ENCODE measurements at regions not wholly inside any gene's neighbourhood (a gene's known extent, or its start where the extent isn't known, plus 50 kb on each side); places are given as distances from the start of the nearest gene placed in this dataset.

DNA sequence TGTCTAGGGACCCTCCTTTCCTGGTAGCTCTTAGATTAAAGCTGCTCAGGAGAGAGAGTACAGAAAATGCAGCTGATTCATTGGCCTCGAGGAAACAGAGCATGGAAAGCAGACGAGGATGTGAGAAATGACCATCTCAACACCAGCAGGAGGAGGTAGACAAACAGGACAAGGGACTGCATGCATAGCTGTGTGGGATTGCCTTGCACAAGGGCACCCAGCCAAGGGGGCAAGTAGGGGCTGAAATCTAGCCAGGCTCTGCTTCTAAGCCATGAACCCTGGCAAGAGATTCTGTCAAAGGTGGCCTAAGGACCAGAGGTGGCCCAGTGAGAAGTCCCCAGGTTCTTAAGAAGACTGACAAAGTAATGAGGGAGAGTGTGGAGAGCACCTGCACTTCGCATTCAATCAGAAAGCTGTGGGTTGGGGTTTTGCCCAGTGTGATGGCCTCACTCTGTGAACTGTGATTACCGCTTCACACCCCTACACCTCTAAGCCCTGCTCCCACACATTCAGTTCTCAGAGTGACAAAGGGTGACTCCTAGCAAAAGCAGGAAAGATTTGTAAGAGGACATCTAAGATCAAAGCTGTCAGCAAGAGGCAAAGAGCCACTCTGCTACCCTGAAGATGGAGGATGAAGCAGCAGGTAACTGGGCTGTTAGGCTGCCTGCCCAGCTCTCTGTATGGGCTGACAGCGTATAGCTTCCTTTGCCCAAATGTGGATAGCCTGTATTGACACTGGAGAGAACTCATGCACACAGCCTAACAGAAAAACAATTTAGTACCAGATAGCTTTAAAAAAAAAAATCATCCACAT lies 151.3 kb upstream of the PELI1 start:
- ChIA-PET POLR2A (no interaction called here), CTCF (interaction anchor here (0.6 to 1.3 kb wide), 3 partner anchors 22 to 246 kb away, joined by 3 read pairs; no protein-coding TSS in a partner anchor)

DNA sequence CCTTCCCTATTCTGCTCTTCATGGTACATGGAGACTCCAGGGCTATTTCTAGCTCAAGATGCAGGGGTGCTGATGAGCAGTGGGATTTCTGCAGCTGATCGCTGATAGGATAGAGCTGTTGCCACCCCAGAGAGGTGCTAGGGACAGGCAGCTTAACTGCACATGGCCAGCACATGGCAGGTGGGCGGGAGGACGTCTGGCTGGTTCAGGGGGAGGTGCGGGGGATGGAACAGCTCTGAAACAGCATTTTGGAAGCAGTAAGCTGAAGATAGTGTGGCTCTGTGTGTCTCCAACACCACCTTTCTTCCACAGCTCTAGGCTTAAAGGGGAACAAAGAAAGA lies 151.9 kb upstream of the PELI1 start:
- POLR2A ChIA-PET, result no interaction called here

More for the DNA sequence above, 151.3 kb upstream of the PELI1 start:
- peaks cover 11 to 14% (median 13%) of the 10 kb centered on the region in 3 donors for H3K4me1 Mint-ChIP-seq
- peaks cover 9 to 22% of the 10 kb centered on the region in 2 donors for H3K27me3 Mint-ChIP-seq
- H3K4me3 Mint-ChIP-seq, result peak overlapping the region in 1 of 7 donors; percentile 16
- Histone ChIP-seq H3K36me3 (ENCODE audit: insufficient read depth, low read length) (no peaks in the 10 kb centered on the region), H3K27me3 (ENCODE audit: insufficient read depth, low read length, poor library complexity, severe bottlenecking) (no peaks in the 10 kb centered on the region), H3K9me3 (ENCODE audit: low read length) (no peaks in the 10 kb centered on the region), H3K4me1 (ENCODE audit: insufficient read depth, low read length) (no peaks in the 10 kb centered on the region), H3K4me3 (ENCODE audit: low read length) (no peak overlapping the region), H3K27ac (ENCODE audit: low read depth, low read length) (no peak overlapping the region)
- no peaks in the 10 kb centered on the region for H3K9me3 Mint-ChIP-seq
- no peak overlapping the region for H3K27ac Mint-ChIP-seq
- DNase-seq, result no peak
- no peaks in the 10 kb centered on the region for H3K36me3 Mint-ChIP-seq

DNA sequence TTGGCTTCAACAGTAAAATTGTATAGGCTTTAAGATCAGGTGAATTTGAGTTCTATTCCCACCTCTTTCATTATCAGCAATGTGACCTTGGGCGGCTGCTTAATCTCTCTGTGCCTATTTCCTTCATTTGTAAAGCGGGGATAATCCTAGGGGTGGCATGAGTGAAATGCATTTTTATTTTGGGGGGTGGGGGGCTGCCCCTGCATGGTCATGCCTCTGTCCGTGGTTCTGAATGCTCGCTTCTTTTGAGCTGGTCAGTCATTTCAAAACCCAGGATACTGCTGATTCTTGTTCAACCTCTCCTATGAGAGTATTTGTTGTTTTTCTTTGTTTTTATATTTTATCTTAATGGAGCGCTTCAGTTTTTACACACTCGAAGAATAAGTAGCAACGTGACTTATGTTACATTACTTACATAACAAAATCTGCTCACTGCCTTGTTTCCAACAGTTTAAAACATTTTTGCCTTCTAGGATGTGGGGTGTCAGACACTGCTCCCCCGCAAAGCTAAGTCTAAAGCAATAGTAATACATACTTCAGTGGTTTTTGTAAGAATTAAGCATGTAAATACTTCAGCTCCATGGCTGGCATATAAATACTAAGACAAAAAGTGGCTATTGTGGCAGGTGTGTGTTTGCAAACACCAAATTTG lies 152.6 kb upstream of the PELI1 start:
- Histone ChIP-seq H3K36me3 (ENCODE audit: insufficient read depth, low read length) (no peaks in the 10 kb centered on the region), H3K9me3 (ENCODE audit: low read length) (no peaks in the 10 kb centered on the region), H3K4me1 (ENCODE audit: insufficient read depth, low read length) (no peaks in the 10 kb centered on the region), H3K27me3 (ENCODE audit: insufficient read depth, low read length, poor library complexity, severe bottlenecking) (no peaks in the 10 kb centered on the region), H3K4me3 (ENCODE audit: low read length) (no peak overlapping the region), H3K27ac (ENCODE audit: low read depth, low read length) (no peak overlapping the region)
- H3K4me3 Mint-ChIP-seq, result no peak overlapping the region
- CTCF ChIA-PET, result no interaction called here
- peaks cover 0 to 2% (median 0%) of the 10 kb centered on the region in 3 donors for H3K36me3 Mint-ChIP-seq
- peaks cover 9 to 19% of the 10 kb centered on the region in 2 donors for H3K27me3 Mint-ChIP-seq
- no peaks in the 10 kb centered on the region for H3K9me3 Mint-ChIP-seq
- peaks cover 11 to 14% (median 13%) of the 10 kb centered on the region in 3 donors for H3K4me1 Mint-ChIP-seq
- no peak overlapping the region for H3K27ac Mint-ChIP-seq
- POLR2A ChIA-PET, result no interaction called here
- DNase-seq, result no peak

More for the DNA sequence above, 151.9 kb upstream of the PELI1 start:
- Mint-ChIP-seq H3K4me3 (peak overlapping the region in 1 of 7 donors; percentile 68), H3K36me3 (no peaks in the 10 kb centered on the region), H3K9me3 (no peaks in the 10 kb centered on the region), H3K27ac (no peak overlapping the region), H3K27me3 (peaks cover 9 to 19% of the 10 kb centered on the region in 2 donors), H3K4me1 (peaks cover 11 to 14% (median 13%) of the 10 kb centered on the region in 3 donors)
- Histone ChIP-seq H3K27me3 (ENCODE audit: insufficient read depth, low read length, poor library complexity, severe bottlenecking) (no peaks in the 10 kb centered on the region), H3K27ac (ENCODE audit: low read depth, low read length) (no peak overlapping the region), H3K4me1 (ENCODE audit: insufficient read depth, low read length) (no peaks in the 10 kb centered on the region), H3K9me3 (ENCODE audit: low read length) (no peaks in the 10 kb centered on the region), H3K36me3 (ENCODE audit: insufficient read depth, low read length) (no peaks in the 10 kb centered on the region), H3K4me3 (ENCODE audit: low read length) (no peak overlapping the region)
- no peak for DNase-seq
- CTCF ChIA-PET, result interaction anchor here (1.1 to 1.3 kb wide), 2 partner anchors 23 to 246 kb away, joined by 3 read pairs; no protein-coding TSS in a partner anchor

GRCh38 chr2:64298161-64298560 lies 153.9 kb upstream of the PELI1 start:
- Histone ChIP-seq H3K27me3 (ENCODE audit: insufficient read depth, low read length, poor library complexity, severe bottlenecking) (no peaks in the 10 kb centered on the region), H3K4me3 (ENCODE audit: low read length) (no peak overlapping the region), H3K4me1 (ENCODE audit: insufficient read depth, low read length) (no peaks in the 10 kb centered on the region), H3K27ac (ENCODE audit: low read depth, low read length) (no peak overlapping the region), H3K9me3 (ENCODE audit: low read length) (no peaks in the 10 kb centered on the region), H3K36me3 (ENCODE audit: insufficient read depth, low read length) (no peaks in the 10 kb centered on the region)
- Mint-ChIP-seq H3K9me3 (no peaks in the 10 kb centered on the region), H3K27ac (no peak overlapping the region), H3K36me3 (peaks cover 0 to 2% (median 0%) of the 10 kb centered on the region in 3 donors), H3K4me3 (no peak overlapping the region), H3K27me3 (peaks cover 8 to 19% of the 10 kb centered on the region in 2 donors), H3K4me1 (peaks cover 11 to 14% (median 13%) of the 10 kb centered on the region in 3 donors)
- ChIA-PET CTCF (interaction anchor here (1.0 kb wide), 2 partner anchors 30 to 33 kb away, joined by 3 read pairs; no protein-coding TSS in a partner anchor), POLR2A (no interaction called here)
- DNase-seq, result no peak

DNA sequence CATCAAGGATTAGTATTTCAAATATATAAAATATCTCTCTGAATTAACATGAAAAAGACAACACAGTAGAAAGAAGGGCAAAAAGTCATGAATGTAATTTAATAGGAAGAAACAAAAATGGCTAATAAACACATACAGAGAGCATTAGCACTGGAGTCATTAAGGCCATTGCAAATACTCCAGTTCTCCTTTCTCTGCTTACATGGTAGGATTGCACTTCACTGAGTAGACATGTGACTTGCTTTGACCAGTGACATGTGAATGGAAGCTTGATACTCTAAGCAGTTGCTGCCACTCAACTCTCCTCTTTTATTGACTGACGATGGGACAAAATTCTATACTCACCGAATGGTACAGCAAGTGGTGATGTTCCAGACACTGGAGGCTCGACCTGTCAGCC lies 153.9 kb upstream of the LGALSL start:
- Mint-ChIP-seq H3K27me3 (peaks cover 5 to 19% of the 10 kb centered on the region in 2 donors), H3K4me1 (peaks cover 10 to 14% (median 11%) of the 10 kb centered on the region in 3 donors), H3K9me3 (no peaks in the 10 kb centered on the region), H3K27ac (no peak overlapping the region), H3K36me3 (peaks cover 0 to 2% (median 0%) of the 10 kb centered on the region in 3 donors), H3K4me3 (no peak overlapping the region)
- ChIA-PET POLR2A (no interaction called here), CTCF (no interaction called here)
- Histone ChIP-seq H3K4me1 (ENCODE audit: insufficient read depth, low read length) (no peaks in the 10 kb centered on the region), H3K9me3 (ENCODE audit: low read length) (no peaks in the 10 kb centered on the region), H3K27me3 (ENCODE audit: insufficient read depth, low read length, poor library complexity, severe bottlenecking) (no peaks in the 10 kb centered on the region), H3K27ac (ENCODE audit: low read depth, low read length) (no peak overlapping the region), H3K36me3 (ENCODE audit: insufficient read depth, low read length) (no peaks in the 10 kb centered on the region), H3K4me3 (ENCODE audit: low read length) (no peak overlapping the region)
- DNase-seq, result no peak

- no peak for DNase-seq
- no peak overlapping the region for H3K4me3 ChIP-seq (ENCODE audit: low read length)
- no peaks in the 10 kb centered on the region for H3K4me1 ChIP-seq (ENCODE audit: insufficient read depth, low read length)
- Mint-ChIP-seq H3K36me3 (peaks cover 0 to 6% (median 2%) of the 10 kb centered on the region in 3 donors), H3K27me3 (peaks cover 10 to 12% of the 10 kb centered on the region in 2 donors), H3K27ac (no peak overlapping the region), H3K9me3 (peaks cover 0 to 6% (median 6%) of the 10 kb centered on the region in 5 donors), H3K4me1 (peaks cover 0 to under 1% (median 0%) of the 10 kb centered on the region in 3 donors), H3K4me3 (no peak overlapping the region)
- no peak overlapping the region for H3K27ac ChIP-seq (ENCODE audit: low read depth, low read length)
- ChIA-PET CTCF (no interaction called here), POLR2A (no interaction called here)
- H3K9me3 ChIP-seq (ENCODE audit: low read length), result no peaks in the 10 kb centered on the region
- no peaks in the 10 kb centered on the region for H3K36me3 ChIP-seq (ENCODE audit: insufficient read depth, low read length)
- no peaks in the 10 kb centered on the region for H3K27me3 ChIP-seq (ENCODE audit: insufficient read depth, low read length, poor library complexity, severe bottlenecking)
Measured at GRCh38 chr2:64303250-64303649, 150.7 kb upstream of the LGALSL start.

- DNase-seq, result no peak
- no peaks in the 10 kb centered on the region for H3K4me1 Mint-ChIP-seq
- Histone ChIP-seq H3K36me3 (ENCODE audit: insufficient read depth, low read length) (no peaks in the 10 kb centered on the region), H3K27me3 (ENCODE audit: insufficient read depth, low read length, poor library complexity, severe bottlenecking) (no peaks in the 10 kb centered on the region), H3K27ac (ENCODE audit: low read depth, low read length) (no peak overlapping the region), H3K4me1 (ENCODE audit: insufficient read depth, low read length) (no peaks in the 10 kb centered on the region), H3K9me3 (ENCODE audit: low read length) (no peaks in the 10 kb centered on the region), H3K4me3 (ENCODE audit: low read length) (no peak overlapping the region)
- H3K27ac Mint-ChIP-seq, result no peak overlapping the region
- peaks cover 4 to 11% of the 10 kb centered on the region in 2 donors for H3K27me3 Mint-ChIP-seq
- no peak overlapping the region for H3K4me3 Mint-ChIP-seq
- H3K36me3 Mint-ChIP-seq, result peaks cover 0 to 6% (median 0%) of the 10 kb centered on the region in 3 donors
- H3K9me3 Mint-ChIP-seq, result peaks cover 0 to 6% (median 6%) of the 10 kb centered on the region in 5 donors
- POLR2A ChIA-PET, result no interaction called here
- CTCF ChIA-PET, result no interaction called here
Measured at GRCh38 chr2:64307421-64307820, 146.5 kb upstream of the LGALSL start.

All from CD8-positive, alpha-beta memory T cell (primary cell).